ENCODE measurements at regions not wholly inside any gene's neighbourhood (a gene's known extent, or its start where the extent isn't known, plus 50 kb on each side); places are given as distances from the start of the nearest gene placed in this dataset.

DNA sequence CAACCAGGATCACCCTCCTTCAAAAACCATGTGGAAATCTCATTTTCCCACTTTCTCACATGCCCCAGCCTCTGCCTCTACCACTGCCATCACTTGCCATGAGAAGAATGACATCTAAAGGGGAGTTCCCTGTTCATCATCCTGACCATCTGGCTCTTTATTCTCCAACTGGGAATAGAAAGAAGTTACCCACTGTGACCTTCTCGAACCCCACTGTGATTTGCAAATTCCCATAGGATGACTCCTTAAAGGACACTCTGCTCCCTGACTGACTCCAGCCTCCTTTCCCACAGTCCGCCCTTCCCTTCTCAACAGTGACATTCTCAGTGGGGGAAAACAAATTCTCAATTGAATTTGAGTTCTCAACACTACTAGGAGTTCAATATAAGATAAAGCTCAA is 440.5 kb downstream of the NR2F2 start:
- 75 to 82% methylated on average over 2 of the region's 2 CpGs for WGBS, 2 donors
- Histone ChIP-seq H3K4me1 (no peaks in the 10 kb centered on the region), H3K27me3 (no peaks in the 10 kb centered on the region), H3K36me3 (no peaks in the 10 kb centered on the region), H3K9me3 (peaks cover 0 to 3% (median 0%) of the 10 kb centered on the region in 4 donors), H3K4me3 (no peak overlapping the region), H3K27ac (no peak overlapping the region)
- no peak for DNase-seq (ENCODE audit: low spot score in 2 of 2)
- TF ChIP-seq POLR2A (IDR thresholded peaks at IDR 0.05) (no peak), EP300 (IDR thresholded peaks at IDR 0.05) (no peak)
- TF ChIP-seq, protein P1, sequence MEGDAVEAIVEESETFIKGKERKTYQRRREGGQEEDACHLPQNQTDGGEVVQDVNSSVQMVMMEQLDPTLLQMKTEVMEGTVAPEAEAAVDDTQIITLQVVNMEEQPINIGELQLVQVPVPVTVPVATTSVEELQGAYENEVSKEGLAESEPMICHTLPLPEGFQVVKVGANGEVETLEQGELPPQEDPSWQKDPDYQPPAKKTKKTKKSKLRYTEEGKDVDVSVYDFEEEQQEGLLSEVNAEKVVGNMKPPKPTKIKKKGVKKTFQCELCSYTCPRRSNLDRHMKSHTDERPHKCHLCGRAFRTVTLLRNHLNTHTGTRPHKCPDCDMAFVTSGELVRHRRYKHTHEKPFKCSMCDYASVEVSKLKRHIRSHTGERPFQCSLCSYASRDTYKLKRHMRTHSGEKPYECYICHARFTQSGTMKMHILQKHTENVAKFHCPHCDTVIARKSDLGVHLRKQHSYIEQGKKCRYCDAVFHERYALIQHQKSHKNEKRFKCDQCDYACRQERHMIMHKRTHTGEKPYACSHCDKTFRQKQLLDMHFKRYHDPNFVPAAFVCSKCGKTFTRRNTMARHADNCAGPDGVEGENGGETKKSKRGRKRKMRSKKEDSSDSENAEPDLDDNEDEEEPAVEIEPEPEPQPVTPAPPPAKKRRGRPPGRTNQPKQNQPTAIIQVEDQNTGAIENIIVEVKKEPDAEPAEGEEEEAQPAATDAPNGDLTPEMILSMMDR (IDR thresholded peaks at IDR 0.05), result no peak

DNA sequence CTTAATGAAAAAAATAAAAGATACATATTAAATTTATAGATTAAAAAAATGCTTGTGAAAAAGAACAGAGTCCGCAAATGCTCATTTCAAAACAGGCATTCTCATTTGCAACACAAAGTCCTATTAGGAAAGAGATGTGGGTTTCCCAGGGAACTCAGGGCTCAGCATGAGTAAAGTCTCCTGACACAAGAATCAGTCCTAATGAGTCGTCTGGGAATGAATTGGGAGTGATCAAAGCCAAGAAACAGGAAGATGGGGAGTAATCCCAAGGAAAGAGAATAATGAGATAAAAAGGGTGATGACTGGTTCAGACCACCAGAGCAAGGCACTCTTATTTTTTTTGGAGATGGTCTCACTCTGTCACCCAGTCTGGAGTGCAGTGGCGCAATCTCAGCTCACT is 443.7 kb downstream of the NR2F2 start:
- Histone ChIP-seq H3K4me1 (no peaks in the 10 kb centered on the region), H3K36me3 (no peaks in the 10 kb centered on the region), H3K27ac (no peak overlapping the region), H3K27me3 (no peaks in the 10 kb centered on the region), H3K9me3 (peaks cover 0 to 6% (median 0%) of the 10 kb centered on the region in 4 donors), H3K4me3 (no peak overlapping the region)
- TF ChIP-seq EP300 (IDR thresholded peaks at IDR 0.05) (no peak), POLR2A (IDR thresholded peaks at IDR 0.05) (no peak)
- TF ChIP-seq, protein P1 (IDR thresholded peaks at IDR 0.05), result no peak
- DNase-seq (ENCODE audit: low spot score in 2 of 2), result no peak
- WGBS, 2 donors, result 72 to 75% methylated on average over 3 of the region's 3 CpGs

DNA sequence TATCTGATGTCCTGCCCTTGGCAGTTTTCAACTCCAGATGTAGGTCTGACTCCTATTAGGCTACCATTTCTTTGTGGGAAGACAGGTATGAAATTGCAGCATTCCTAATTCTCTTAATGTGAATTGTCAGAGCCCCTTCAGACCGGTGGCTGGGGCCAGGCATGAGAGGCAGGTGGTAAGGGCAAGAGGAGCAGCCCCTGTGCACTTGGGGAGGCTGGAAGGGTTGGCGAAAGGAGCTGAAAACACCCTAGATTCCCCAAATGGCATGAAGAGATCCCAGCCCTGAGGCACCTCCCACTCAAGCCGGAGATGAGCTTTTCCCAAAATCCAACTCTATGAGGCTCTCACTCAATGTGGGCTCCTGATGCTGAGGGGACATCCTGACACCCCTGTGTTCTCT is 453.2 kb downstream of the NR2F2 start:
- no peak overlapping the region for H3K4me3 ChIP-seq
- H3K9me3 ChIP-seq, result no peaks in the 10 kb centered on the region
- DNase-seq (ENCODE audit: low spot score in 2 of 2), result no peak
- TF ChIP-seq POLR2A (IDR thresholded peaks at IDR 0.05) (no peak), EP300 (IDR thresholded peaks at IDR 0.05) (no peak)
- TF ChIP-seq, protein P1 (IDR thresholded peaks at IDR 0.05), result no peak
- H3K27ac ChIP-seq, result no peak overlapping the region
- no peaks in the 10 kb centered on the region for H3K27me3 ChIP-seq
- no peaks in the 10 kb centered on the region for H3K4me1 ChIP-seq
- H3K36me3 ChIP-seq, result no peaks in the 10 kb centered on the region
- WGBS, 2 donors, result 85 to 87% methylated on average over 1 to 3 of the region's 3 CpGs

DNA sequence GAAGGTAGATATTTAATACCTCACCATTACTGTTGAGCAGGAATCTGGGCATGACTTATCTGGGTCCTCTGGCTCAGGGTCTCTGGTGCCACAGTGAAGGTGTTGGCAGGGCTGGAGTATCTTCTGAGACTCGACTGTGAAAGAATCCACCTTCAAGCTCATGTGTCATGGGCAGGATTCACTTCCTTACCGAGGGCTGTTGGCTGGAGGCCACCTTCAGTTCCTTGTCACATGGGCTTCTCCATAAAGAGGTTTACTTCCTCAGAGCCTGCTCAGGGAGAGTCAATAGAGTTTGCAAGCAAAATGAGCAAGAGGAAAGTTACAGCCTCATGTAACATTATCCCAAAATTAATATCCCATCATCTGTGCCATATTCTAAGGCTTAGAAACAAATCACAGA is 459.5 kb downstream of the NR2F2 start:
- no peak for DNase-seq (ENCODE audit: low spot score in 2 of 2)
- TF ChIP-seq EP300 (IDR thresholded peaks at IDR 0.05) (no peak), POLR2A (IDR thresholded peaks at IDR 0.05) (no peak)
- TF ChIP-seq, protein P1 (IDR thresholded peaks at IDR 0.05), result no peak

DNA sequence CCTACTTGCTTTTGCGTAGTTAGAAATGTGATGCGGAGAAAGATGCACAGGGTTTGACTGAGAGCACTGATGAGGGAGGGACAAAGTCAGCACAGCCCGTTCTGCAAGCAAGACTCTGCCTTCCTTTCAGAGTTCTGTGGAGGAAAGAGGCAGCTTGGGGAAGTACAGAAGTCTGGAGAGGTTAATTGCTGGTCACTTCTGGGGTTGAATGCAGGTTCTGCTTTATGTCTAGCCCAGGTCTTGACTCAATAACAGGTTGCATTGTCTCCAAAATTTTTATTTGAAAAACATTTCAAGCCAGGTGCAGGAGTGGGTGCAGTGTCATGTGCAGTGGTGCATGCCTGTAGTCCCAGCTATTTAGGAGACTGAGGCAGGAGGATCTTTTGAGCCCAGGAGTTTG is 461.7 kb downstream of the NR2F2 start:
- H3K4me3 ChIP-seq, result no peak overlapping the region
- no peaks in the 10 kb centered on the region for H3K4me1 ChIP-seq
- H3K27ac ChIP-seq, result no peak overlapping the region
- DNase-seq (ENCODE audit: low spot score in 2 of 2), result no peak
- TF ChIP-seq EP300 (IDR thresholded peaks at IDR 0.05) (no peak), POLR2A (IDR thresholded peaks at IDR 0.05) (no peak)
- TF ChIP-seq, protein P1 (IDR thresholded peaks at IDR 0.05), result no peak
- WGBS, 2 donors, result 73 to 77% methylated on average over 3 of the region's 3 CpGs
- no peaks in the 10 kb centered on the region for H3K27me3 ChIP-seq
- no peaks in the 10 kb centered on the region for H3K9me3 ChIP-seq
- H3K36me3 ChIP-seq, result no peaks in the 10 kb centered on the region

More for the DNA sequence above, 459.5 kb downstream of the NR2F2 start:
- Histone ChIP-seq H3K27ac (no peak overlapping the region), H3K27me3 (no peaks in the 10 kb centered on the region), H3K4me1 (no peaks in the 10 kb centered on the region), H3K4me3 (no peak overlapping the region), H3K36me3 (no peaks in the 10 kb centered on the region), H3K9me3 (no peaks in the 10 kb centered on the region)
- WGBS, 2 donors, result 44 to 60% methylated on average over 2 of the region's 2 CpGs

Measured in tibial nerve (tissue), 4 donors.